Astrocyte of the spinal cord (primary cell): ENCODE measurements at regions not wholly inside any gene's neighbourhood (a gene's known extent, or its start where the extent isn't known, plus 50 kb on each side); places are given as distances from the start of the nearest gene placed in this dataset.
A peak's percentile ranks its signal among the peaks of the same experiment; 100 is the strongest.

ENCODE experiments used
- DNase-seq: peaks from one replicate; pipeline ENCODE4 v3.0.0; 2011; ENCODE audit warnings: low read depth, low spot score
- H3K4me3 ChIP-seq: 2 replicates; pipeline ENCODE4 v1.5.1; 2011; ENCODE audit warnings: low read depth, mild to moderate bottlenecking, low read length, moderate library complexity
- CTCF ChIP-seq: IDR thresholded peaks from 2 replicates; pipeline ENCODE4 v1.5.1; 2012; ENCODE audit warnings: low read depth, mild to moderate bottlenecking, low read length, inconsistent platforms
- in situ Hi-C: cut with HindIII; loops from 2 replicates; pipeline ENCODE4 v1.10.0; 2017; ENCODE audit warnings: low sequenced_read_pairs

- TF ChIP-seq CTCF: no peak
- no peak for DNase-seq
- in situ Hi-C loops: no loop called here
- H3K4me3 ChIP-seq: no peak overlapping the region
These were observed 82.2 kb downstream of the COPS8 start for GRCh38 chr2:237167934-237168333.

GRCh38 chr2:237170020-237170419, 84.3 kb downstream of the COPS8 start:
- in situ Hi-C loops: no loop called here

GRCh38 chr2:237171396-237171795, 85.7 kb downstream of the COPS8 start:
- TF ChIP-seq CTCF: peak; percentile 46
- in situ Hi-C loops: no loop called here

More at GRCh38 chr2:237170020-237170419, 84.3 kb downstream of the COPS8 start:
- no peak overlapping the region for H3K4me3 ChIP-seq
- TF ChIP-seq CTCF: no peak
- no peak for DNase-seq

GRCh38 chr2:237171881-237172280, 86.2 kb downstream of the COPS8 start:
- in situ Hi-C loops: no loop called here
- TF ChIP-seq CTCF: no peak
- DNase-seq: no peak

More at GRCh38 chr2:237171396-237171795, 85.7 kb downstream of the COPS8 start:
- peak; percentile 95 for DNase-seq
- no peak overlapping the region for H3K4me3 ChIP-seq

GRCh38 chr2:237177052-237177451, 91.4 kb downstream of the COPS8 start:
- no peak for TF ChIP-seq CTCF
- in situ Hi-C loops: no loop called here
- DNase-seq: no peak
- H3K4me3 ChIP-seq: no peak overlapping the region

More at GRCh38 chr2:237171881-237172280, 86.2 kb downstream of the COPS8 start:
- H3K4me3 ChIP-seq: no peak overlapping the region

- no peak for TF ChIP-seq CTCF
- no peak overlapping the region for H3K4me3 ChIP-seq
- DNase-seq: no peak
- in situ Hi-C loops: no loop called here
These were observed 92.3 kb downstream of the COPS8 start for GRCh38 chr2:237177986-237178385.

- TF ChIP-seq CTCF: no peak
- DNase-seq: peak; percentile 90
- H3K4me3 ChIP-seq: no peak overlapping the region
- in situ Hi-C loops: no loop called here
These were observed 92.7 kb downstream of the COPS8 start for GRCh38 chr2:237178396-237178795.
